Loucy (cell line): ENCODE measurements at regions not wholly inside any gene's neighbourhood (a gene's known extent, or its start where the extent isn't known, plus 50 kb on each side); places are given as distances from the start of the nearest gene placed in this dataset.

Source experiments
- H2AFZ ChIP-seq: fragments of 200-600 bp; sonication (generic); 2 replicates; pipeline ENCODE4 v1.6.0; 2016; ENCODE audit warnings: antibody characterized with exemption, mild to moderate bottlenecking, low read length, moderate library complexity
- H3F3A ChIP-seq: fragments of 200-600 bp; 2 replicates; pipeline ENCODE4 v1.6.0; 2016; ENCODE audit warnings: antibody characterized with exemption, low read depth, mild to moderate bottlenecking
- H3K27me3 ChIP-seq: fragments of 200-600 bp; sonication (generic); 2 replicates; pipeline ENCODE4 v1.6.1; 2014; ENCODE audit warnings: low read length, mild to moderate bottlenecking; ENCODE audit not compliant: insufficient read depth, poor library complexity, severe bottlenecking
- H3K36me3 ChIP-seq: fragments of 200-600 bp; sonication (generic); 2 replicates; pipeline ENCODE4 v1.6.1; 2016; ENCODE audit warnings: low read length; ENCODE audit not compliant: insufficient read depth
- H3K4me1 ChIP-seq: fragments of 200-600 bp; sonication (generic); 2 replicates; pipeline ENCODE4 v1.5.1; 2014; ENCODE audit warnings: low read length, mild to moderate bottlenecking; ENCODE audit not compliant: insufficient read depth, poor library complexity, severe bottlenecking
- H3K4me2 ChIP-seq: fragments of 200-600 bp; sonication (generic); 2 replicates; pipeline ENCODE4 v1.6.0; 2014; ENCODE audit warnings: antibody characterized with exemption, low read length, low read depth, mild to moderate bottlenecking; ENCODE audit not compliant: poor library complexity, severe bottlenecking
- H3K4me3 ChIP-seq: fragments of 200-600 bp; sonication (generic); 2 replicates; pipeline ENCODE4 v1.5.1; 2014; ENCODE audit warnings: low read length, mild to moderate bottlenecking, mixed read lengths; ENCODE audit not compliant: poor library complexity, severe bottlenecking
- H3K79me2 ChIP-seq: fragments of 200-600 bp; sonication (generic); 2 replicates; pipeline ENCODE4 v1.6.1; 2014; ENCODE audit warnings: low read length; ENCODE audit not compliant: insufficient read depth
- H3K9ac ChIP-seq: fragments of 200-600 bp; sonication (generic); 2 replicates; pipeline ENCODE4 v1.6.0; 2014; ENCODE audit warnings: mild to moderate bottlenecking, low read depth, low read length, moderate library complexity; ENCODE audit not compliant: poor library complexity, severe bottlenecking
- H3K9me2 ChIP-seq: fragments of 200-600 bp; sonication (generic); replicated peaks from 2 replicates; pipeline ENCODE4 v1.6.1; 2016; ENCODE audit warnings: low read depth, low read length, mixed read lengths
- H3K9me3 ChIP-seq: fragments of 200-600 bp; sonication (generic); 2 replicates; pipeline ENCODE4 v1.6.1; 2014; ENCODE audit warnings: mild to moderate bottlenecking, antibody characterized with exemption, low read length, low read depth; ENCODE audit not compliant: insufficient read depth
- H4K20me1 ChIP-seq: fragments of 200-600 bp; sonication (generic); 2 replicates; pipeline ENCODE4 v1.6.0; 2014; ENCODE audit warnings: antibody characterized with exemption, low read length, mild to moderate bottlenecking; ENCODE audit not compliant: insufficient read depth, poor library complexity, severe bottlenecking
- EZH2phosphoT487 ChIP-seq: fragments of 200-600 bp; IDR thresholded peaks from 2 replicates; pipeline ENCODE4 v1.6.1; 2018; ENCODE audit warnings: antibody characterized with exemption, mild to moderate bottlenecking, moderate library complexity, borderline replicate concordance
- TF ChIP-seq, protein P1 (sequence below): fragments of 200-600 bp; sonication (generic); conservative IDR thresholded peaks from 2 replicates; pipeline ENCODE4 v1.5.1; 2014; ENCODE audit warnings: mild to moderate bottlenecking, antibody characterized with exemption, low read length

DNA sequence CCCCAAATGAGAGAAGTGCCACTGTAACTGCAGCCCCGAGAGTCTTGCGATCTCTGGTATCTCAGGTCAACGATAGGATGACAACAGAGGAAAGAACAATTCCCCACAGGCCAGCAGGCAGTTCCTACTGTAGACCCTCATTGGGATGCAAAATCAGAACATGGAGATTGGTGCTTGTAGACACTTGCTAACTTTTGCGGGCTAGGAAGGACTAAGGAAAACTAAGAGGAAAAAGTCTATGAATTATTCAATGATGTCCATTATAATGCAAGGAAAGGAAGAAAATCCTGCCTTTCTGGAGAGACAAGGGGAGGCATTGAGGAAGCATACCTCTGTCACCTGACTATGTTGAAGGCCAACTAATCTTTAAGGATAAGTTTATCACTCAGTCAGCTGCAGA lies 51.9 kb upstream of the CWC22 start:
- Histone ChIP-seq H3K79me2 (no peaks in the 10 kb centered on the region), H3K9me3 (no peaks in the 10 kb centered on the region), H3K9ac (no peak overlapping the region), H3F3A (no peaks in the 10 kb centered on the region), H3K9me2 (no peaks in the 10 kb centered on the region), H2AFZ (no peak overlapping the region), H3K27me3 (no peaks in the 10 kb centered on the region), H3K4me3 (no peak overlapping the region), H3K4me2 (no peak overlapping the region), H3K4me1 (no peaks in the 10 kb centered on the region), H4K20me1 (no peaks in the 10 kb centered on the region), H3K36me3 (no peaks in the 10 kb centered on the region)
- no peak for TF ChIP-seq EZH2phosphoT487
- TF ChIP-seq, protein P1, sequence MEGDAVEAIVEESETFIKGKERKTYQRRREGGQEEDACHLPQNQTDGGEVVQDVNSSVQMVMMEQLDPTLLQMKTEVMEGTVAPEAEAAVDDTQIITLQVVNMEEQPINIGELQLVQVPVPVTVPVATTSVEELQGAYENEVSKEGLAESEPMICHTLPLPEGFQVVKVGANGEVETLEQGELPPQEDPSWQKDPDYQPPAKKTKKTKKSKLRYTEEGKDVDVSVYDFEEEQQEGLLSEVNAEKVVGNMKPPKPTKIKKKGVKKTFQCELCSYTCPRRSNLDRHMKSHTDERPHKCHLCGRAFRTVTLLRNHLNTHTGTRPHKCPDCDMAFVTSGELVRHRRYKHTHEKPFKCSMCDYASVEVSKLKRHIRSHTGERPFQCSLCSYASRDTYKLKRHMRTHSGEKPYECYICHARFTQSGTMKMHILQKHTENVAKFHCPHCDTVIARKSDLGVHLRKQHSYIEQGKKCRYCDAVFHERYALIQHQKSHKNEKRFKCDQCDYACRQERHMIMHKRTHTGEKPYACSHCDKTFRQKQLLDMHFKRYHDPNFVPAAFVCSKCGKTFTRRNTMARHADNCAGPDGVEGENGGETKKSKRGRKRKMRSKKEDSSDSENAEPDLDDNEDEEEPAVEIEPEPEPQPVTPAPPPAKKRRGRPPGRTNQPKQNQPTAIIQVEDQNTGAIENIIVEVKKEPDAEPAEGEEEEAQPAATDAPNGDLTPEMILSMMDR = no peak

DNA sequence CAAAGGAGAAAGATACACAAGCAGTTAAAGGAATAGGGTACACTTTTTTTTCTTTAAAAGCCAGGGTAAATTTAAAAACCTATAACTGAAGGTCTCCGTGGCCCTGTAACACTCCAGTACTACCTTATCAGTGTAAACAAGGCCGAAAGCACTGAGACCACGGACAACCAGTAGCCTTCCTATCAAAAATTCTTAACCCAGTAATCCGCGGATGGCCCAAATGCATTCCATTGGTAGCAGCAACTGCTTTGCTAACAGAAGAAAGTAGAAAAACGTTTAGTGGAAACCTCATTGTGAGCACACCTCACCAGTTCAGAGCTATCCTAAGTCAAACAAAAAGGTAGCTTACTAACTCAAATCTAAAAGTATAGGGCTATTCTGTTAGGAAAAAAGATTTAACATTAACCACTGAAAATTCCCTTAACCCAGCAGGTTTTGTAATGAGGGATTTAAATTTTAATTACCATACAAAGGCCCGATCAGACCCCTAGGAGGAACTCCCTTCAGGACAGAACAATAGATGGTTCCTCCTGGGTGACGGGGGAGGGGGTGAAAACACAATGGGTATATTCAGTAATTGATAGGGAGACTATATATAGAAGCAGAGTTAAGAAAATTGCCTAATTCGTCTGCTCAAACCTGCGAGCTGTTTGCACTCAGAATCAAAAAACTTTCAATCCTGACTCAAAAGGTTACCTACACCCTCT lies 50.8 kb upstream of the CWC22 start:
- no peaks in the 10 kb centered on the region for H4K20me1 ChIP-seq
- no peaks in the 10 kb centered on the region for H3K9me2 ChIP-seq
- H3K4me1 ChIP-seq = no peaks in the 10 kb centered on the region
- no peaks in the 10 kb centered on the region for H3F3A ChIP-seq
- H3K27me3 ChIP-seq = no peaks in the 10 kb centered on the region
- H3K9ac ChIP-seq = no peak overlapping the region
- no peak overlapping the region for H2AFZ ChIP-seq
- TF ChIP-seq, protein P1 = no peak
- TF ChIP-seq EZH2phosphoT487 = no peak
- no peak overlapping the region for H3K4me2 ChIP-seq
- H3K9me3 ChIP-seq = no peaks in the 10 kb centered on the region
- H3K4me3 ChIP-seq = no peak overlapping the region
- H3K79me2 ChIP-seq = no peaks in the 10 kb centered on the region
- no peaks in the 10 kb centered on the region for H3K36me3 ChIP-seq
